ENCODE measurements at regions not wholly inside any gene's neighbourhood (a gene's known extent, or its start where the extent isn't known, plus 50 kb on each side); places are given as distances from the start of the nearest gene placed in this dataset.

DNA sequence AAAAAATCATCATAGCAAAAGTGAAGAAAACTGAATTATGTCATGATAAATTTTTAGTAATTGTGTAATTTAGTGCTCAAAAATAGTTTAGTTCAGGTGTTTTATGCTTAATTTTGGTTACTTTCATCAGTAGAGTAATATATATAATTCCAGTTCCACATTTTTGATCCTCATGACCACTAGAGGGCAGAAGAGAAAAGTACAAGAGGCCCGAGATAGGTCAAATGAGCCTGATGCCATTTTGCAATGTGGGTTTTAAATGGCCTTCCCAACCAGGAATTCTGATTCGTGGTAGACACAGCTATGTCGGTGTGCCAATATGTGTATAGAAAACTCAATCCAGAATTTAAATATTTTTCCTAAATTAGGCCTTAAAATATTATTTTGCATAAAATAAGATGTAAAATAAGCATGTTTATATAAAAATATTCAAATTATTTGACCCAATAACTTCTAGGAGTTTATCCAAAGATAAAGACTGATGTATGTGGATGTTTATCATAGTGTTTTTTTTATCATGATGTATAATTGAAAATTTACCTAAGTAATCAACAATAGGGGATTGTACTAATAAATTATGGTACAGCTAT lies 159.7 kb upstream of the RPS6KA2 start:
- no peak for TF ChIP-seq EZH2 (IDR thresholded peaks at IDR 0.05; ENCODE audit: low read length)
- TF ChIP-seq, protein P1, sequence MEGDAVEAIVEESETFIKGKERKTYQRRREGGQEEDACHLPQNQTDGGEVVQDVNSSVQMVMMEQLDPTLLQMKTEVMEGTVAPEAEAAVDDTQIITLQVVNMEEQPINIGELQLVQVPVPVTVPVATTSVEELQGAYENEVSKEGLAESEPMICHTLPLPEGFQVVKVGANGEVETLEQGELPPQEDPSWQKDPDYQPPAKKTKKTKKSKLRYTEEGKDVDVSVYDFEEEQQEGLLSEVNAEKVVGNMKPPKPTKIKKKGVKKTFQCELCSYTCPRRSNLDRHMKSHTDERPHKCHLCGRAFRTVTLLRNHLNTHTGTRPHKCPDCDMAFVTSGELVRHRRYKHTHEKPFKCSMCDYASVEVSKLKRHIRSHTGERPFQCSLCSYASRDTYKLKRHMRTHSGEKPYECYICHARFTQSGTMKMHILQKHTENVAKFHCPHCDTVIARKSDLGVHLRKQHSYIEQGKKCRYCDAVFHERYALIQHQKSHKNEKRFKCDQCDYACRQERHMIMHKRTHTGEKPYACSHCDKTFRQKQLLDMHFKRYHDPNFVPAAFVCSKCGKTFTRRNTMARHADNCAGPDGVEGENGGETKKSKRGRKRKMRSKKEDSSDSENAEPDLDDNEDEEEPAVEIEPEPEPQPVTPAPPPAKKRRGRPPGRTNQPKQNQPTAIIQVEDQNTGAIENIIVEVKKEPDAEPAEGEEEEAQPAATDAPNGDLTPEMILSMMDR (optimal IDR thresholded peaks at IDR 0.05 in 1 of 3, IDR thresholded peaks at IDR 0.05 in 1 of 3, conservative IDR thresholded peaks at IDR 0.05 in 1 of 3; ENCODE audit: extremely low read depth in 1 of 3, insufficient read depth in 2 of 3, low read length in 3 of 3), result peak; percentile 31 to 59 (median 48)

All from keratinocyte (primary cell).